ENCODE measurements at regions not wholly inside any gene's neighbourhood (a gene's known extent, or its start where the extent isn't known, plus 50 kb on each side); places are given as distances from the start of the nearest gene placed in this dataset.

GRCh38 chr1:106968644-106969043, 87.8 kb upstream of the PRMT6 start:
- H4K8ac ChIP-seq (replicated peaks; ENCODE audit: insufficient read length, low read depth, low read length): no peak overlapping the region
- H2BK20ac ChIP-seq (ENCODE audit: low read depth, low read length, poor library complexity, severe bottlenecking): no peak overlapping the region
- H2BK12ac ChIP-seq (ENCODE audit: insufficient read length, low read depth, low read length): no peak overlapping the region
- H3K79me2 ChIP-seq (ENCODE audit: insufficient read depth, low read length): no peaks in the 10 kb centered on the region
- H3K9ac ChIP-seq (ENCODE audit: extremely low read depth, insufficient read length, low read length): no peak overlapping the region
- H3K56ac ChIP-seq (ENCODE audit: insufficient read length, low read depth, low read length): no peak overlapping the region
- no peak overlapping the region for H4K5ac ChIP-seq (ENCODE audit: insufficient read length, low read depth, low read length)
- Mint-ChIP-seq H3K9me3 (no peaks in the 10 kb centered on the region), H3K27me3 (ENCODE audit: low read depth) (no peaks in the 10 kb centered on the region), H3K4me1 (no peaks in the 10 kb centered on the region), H3K27ac (no peak overlapping the region), H3K36me3 (ENCODE audit: insufficient read depth in 1 of 3, low read depth in 3 of 3) (no peaks in the 10 kb centered on the region), H3K4me3 (no peak overlapping the region)
- H3K23ac ChIP-seq (ENCODE audit: insufficient read length, low read depth, low read length): no peak overlapping the region
- H3K27ac ChIP-seq (ENCODE audit: insufficient read length, low read depth, low read length): no peak overlapping the region
- H3K14ac ChIP-seq (ENCODE audit: insufficient read depth, low read length): no peak overlapping the region
- TF ChIP-seq CTCF (conservative IDR thresholded peaks at IDR 0.05): no peak
- no peak overlapping the region for H3K4ac ChIP-seq (ENCODE audit: low read depth, low read length)
- no peak overlapping the region for H3K18ac ChIP-seq (ENCODE audit: insufficient read length, low read depth, low read length)
- no CpG with 5 or more reads among the region's 2 CpGs for WGBS (ENCODE audit: extremely low coverage, insufficient read length, low lambda C conversion rate)
- no peaks in the 10 kb centered on the region for H3K4me1 ChIP-seq (ENCODE audit: insufficient read depth, low read length)
- H2BK15ac ChIP-seq (ENCODE audit: low read depth, low read length): no peak overlapping the region
- H4K20me1 ChIP-seq (ENCODE audit: control insufficient read depth, insufficient read depth, insufficient read length): no peaks in the 10 kb centered on the region
- DNase-seq: no peak
- no peak overlapping the region for H3T11ph ChIP-seq (ENCODE audit: low read length)
- no peaks in the 10 kb centered on the region for H3K9me3 ChIP-seq (ENCODE audit: control insufficient read depth, low read depth, low read length)
- H3K27me3 ChIP-seq (ENCODE audit: insufficient read depth, low read length): no peaks in the 10 kb centered on the region
- H2BK5ac ChIP-seq (ENCODE audit: insufficient read length, low read length): no peak overlapping the region
- H3K23me2 ChIP-seq (ENCODE audit: insufficient read length, low read depth, low read length, poor library complexity, severe bottlenecking): no peaks in the 10 kb centered on the region
- H3K79me1 ChIP-seq (ENCODE audit: insufficient read depth, low read depth, low read length, poor library complexity, severe bottlenecking): no peaks in the 10 kb centered on the region
- H2AFZ ChIP-seq (ENCODE audit: low read length): no peak overlapping the region
- H4K91ac ChIP-seq (ENCODE audit: insufficient read length, low read depth, low read length): no peak overlapping the region
- H2AK5ac ChIP-seq (ENCODE audit: insufficient read length, low read length): no peak overlapping the region
- H2BK120ac ChIP-seq (ENCODE audit: low read depth, low read length, poor library complexity, severe bottlenecking): no peak overlapping the region
- no peak overlapping the region for H3K4me2 ChIP-seq (ENCODE audit: insufficient read depth, insufficient read length, low read length)

All from H9 (cell line).